Dendritic cell treated with granulocyte-macrophage colony-stimulating factor and Interleukin-4, amounts not matched to agents 40 ng/mL and 50 ng/mL, for 4 days (primary cell): ENCODE measurements at regions not wholly inside any gene's neighbourhood (a gene's known extent, or its start where the extent isn't known, plus 50 kb on each side); places are given as distances from the start of the nearest gene placed in this dataset.

ENCODE experiments used
- H3K27ac Mint-ChIP-seq: one replicate; pipeline ENCODE4 v1.8.0; 2022; ENCODE audit warnings: mild to moderate bottlenecking, mixed read lengths
- H3K27me3 Mint-ChIP-seq: one replicate; pipeline ENCODE4 v1.8.0; 2022; ENCODE audit warnings: mild to moderate bottlenecking, mixed read lengths
- H3K36me3 Mint-ChIP-seq: one replicate; pipeline ENCODE4 v1.8.0; 2022; ENCODE audit warnings: low read depth, mixed read lengths
- H3K4me1 Mint-ChIP-seq: one replicate; pipeline ENCODE4 v1.8.0; 2022; ENCODE audit warnings: low read depth, mixed read lengths
- H3K4me3 Mint-ChIP-seq: one replicate; pipeline ENCODE4 v1.8.0; 2022; ENCODE audit warnings: mild to moderate bottlenecking, moderate library complexity, mixed read lengths
- H3K9me3 Mint-ChIP-seq: one replicate; pipeline ENCODE4 v1.8.0; 2022; ENCODE audit warnings: mixed read lengths
- intact Hi-C: fragments of 100-400 bp; cut with micrococcal nuclease; formaldehyde crosslinking; loops from one replicate; pipeline ENCODE4 v1.15.0; 2022

- Mint-ChIP-seq H3K36me3 (peaks cover 15% of the 10 kb centered on the region), H3K4me1 (peaks cover 76% of the 10 kb centered on the region), H3K27me3 (no peaks in the 10 kb centered on the region), H3K4me3 (no peak overlapping the region), H3K9me3 (no peaks in the 10 kb centered on the region), H3K27ac (no peak overlapping the region)
- intact Hi-C loops: loop anchor here (5.0 kb wide), 1 partner anchor 47 kb away; no protein-coding TSS in a partner anchor
These were observed 275.1 kb upstream of the KLF14 start for GRCh38 chr7:131008840-131009711.

GRCh38 chr7:131010029-131010716, 276.2 kb upstream of the KLF14 start:
- Mint-ChIP-seq H3K4me3 (no peak overlapping the region), H3K27me3 (no peaks in the 10 kb centered on the region), H3K4me1 (peaks cover 70% of the 10 kb centered on the region), H3K9me3 (no peaks in the 10 kb centered on the region), H3K27ac (no peak overlapping the region), H3K36me3 (peaks cover 12% of the 10 kb centered on the region)
- intact Hi-C loops: no loop called here

GRCh38 chr7:131010717-131011431, 276.9 kb upstream of the KLF14 start:
- Mint-ChIP-seq H3K4me3 (no peak overlapping the region), H3K4me1 (peaks cover 68% of the 10 kb centered on the region), H3K27ac (peak overlapping the region; percentile 75), H3K27me3 (no peaks in the 10 kb centered on the region), H3K9me3 (no peaks in the 10 kb centered on the region), H3K36me3 (peaks cover 8% of the 10 kb centered on the region)
- intact Hi-C loops: no loop called here

GRCh38 chr7:131011432-131011742, 277.4 kb upstream of the KLF14 start:
- intact Hi-C loops: no loop called here
- Mint-ChIP-seq H3K9me3 (no peaks in the 10 kb centered on the region), H3K36me3 (peaks cover 14% of the 10 kb centered on the region)

GRCh38 chr7:131011976-131012375, 278.0 kb upstream of the KLF14 start:
- intact Hi-C loops: no loop called here
- Mint-ChIP-seq H3K36me3 (peaks cover 16% of the 10 kb centered on the region), H3K27ac (peak overlapping the region; percentile 75), H3K4me3 (no peak overlapping the region), H3K27me3 (no peaks in the 10 kb centered on the region), H3K4me1 (peaks cover 66% of the 10 kb centered on the region), H3K9me3 (no peaks in the 10 kb centered on the region)

More at GRCh38 chr7:131011432-131011742, 277.4 kb upstream of the KLF14 start:
- Mint-ChIP-seq H3K27me3 (no peaks in the 10 kb centered on the region), H3K4me1 (peaks cover 68% of the 10 kb centered on the region), H3K27ac (peak overlapping the region; percentile 75), H3K4me3 (no peak overlapping the region)

- Mint-ChIP-seq H3K27ac (peak overlapping the region; percentile 75), H3K36me3 (peaks cover 21% of the 10 kb centered on the region), H3K4me3 (no peak overlapping the region), H3K27me3 (no peaks in the 10 kb centered on the region), H3K4me1 (peaks cover 60% of the 10 kb centered on the region), H3K9me3 (no peaks in the 10 kb centered on the region)
- intact Hi-C loops: no loop called here
These were observed 278.5 kb upstream of the KLF14 start for GRCh38 chr7:131012477-131013031.

GRCh38 chr7:131013716-131014115, 279.7 kb upstream of the KLF14 start:
- Mint-ChIP-seq H3K9me3 (no peaks in the 10 kb centered on the region), H3K4me3 (no peak overlapping the region)
- intact Hi-C loops: no loop called here

GRCh38 chr7:131014906-131015656, 281.1 kb upstream of the KLF14 start:
- no peaks in the 10 kb centered on the region for H3K9me3 Mint-ChIP-seq
- intact Hi-C loops: no loop called here
- H3K27ac Mint-ChIP-seq: no peak overlapping the region
- peaks cover 52% of the 10 kb centered on the region for H3K4me1 Mint-ChIP-seq
- H3K4me3 Mint-ChIP-seq: no peak overlapping the region
- H3K27me3 Mint-ChIP-seq: no peaks in the 10 kb centered on the region
- H3K36me3 Mint-ChIP-seq: peaks cover 28% of the 10 kb centered on the region

More at GRCh38 chr7:131013716-131014115, 279.7 kb upstream of the KLF14 start:
- H3K27ac Mint-ChIP-seq: peak overlapping the region; percentile 25
- peaks cover 29% of the 10 kb centered on the region for H3K36me3 Mint-ChIP-seq
- no peaks in the 10 kb centered on the region for H3K27me3 Mint-ChIP-seq
- peaks cover 63% of the 10 kb centered on the region for H3K4me1 Mint-ChIP-seq

- Mint-ChIP-seq H3K27me3 (no peaks in the 10 kb centered on the region), H3K27ac (no peak overlapping the region), H3K4me1 (peaks cover 46% of the 10 kb centered on the region), H3K4me3 (no peak overlapping the region), H3K36me3 (peaks cover 25% of the 10 kb centered on the region), H3K9me3 (no peaks in the 10 kb centered on the region)
- intact Hi-C loops: no loop called here
These were observed 281.6 kb upstream of the KLF14 start for GRCh38 chr7:131015657-131015958.

- Mint-ChIP-seq H3K36me3 (peaks cover 29% of the 10 kb centered on the region), H3K27me3 (no peaks in the 10 kb centered on the region), H3K4me3 (no peak overlapping the region), H3K9me3 (no peaks in the 10 kb centered on the region), H3K4me1 (peaks cover 44% of the 10 kb centered on the region), H3K27ac (no peak overlapping the region)
- intact Hi-C loops: no loop called here
These were observed 282.2 kb upstream of the KLF14 start for GRCh38 chr7:131016230-131016629.

- intact Hi-C loops: no loop called here
- H3K4me3 Mint-ChIP-seq: no peak overlapping the region
- H3K27ac Mint-ChIP-seq: no peak overlapping the region
- no peaks in the 10 kb centered on the region for H3K9me3 Mint-ChIP-seq
- H3K36me3 Mint-ChIP-seq: peaks cover 55% of the 10 kb centered on the region
- peaks cover 32% of the 10 kb centered on the region for H3K4me1 Mint-ChIP-seq
- H3K27me3 Mint-ChIP-seq: no peaks in the 10 kb centered on the region
These were observed 285.3 kb upstream of the KLF14 start for GRCh38 chr7:131019351-131019750.

GRCh38 chr7:131020759-131021261, 286.8 kb upstream of the KLF14 start:
- Mint-ChIP-seq H3K27me3 (no peaks in the 10 kb centered on the region), H3K4me3 (no peak overlapping the region)

GRCh38 chr7:131021460-131021859, 287.5 kb upstream of the KLF14 start:
- H3K4me3 Mint-ChIP-seq: no peak overlapping the region
- H3K4me1 Mint-ChIP-seq: peaks cover 33% of the 10 kb centered on the region
- intact Hi-C loops: no loop called here
- H3K36me3 Mint-ChIP-seq: peaks cover 49% of the 10 kb centered on the region
- peak overlapping the region; percentile 10 for H3K27ac Mint-ChIP-seq
- H3K9me3 Mint-ChIP-seq: no peaks in the 10 kb centered on the region
- no peaks in the 10 kb centered on the region for H3K27me3 Mint-ChIP-seq

More at GRCh38 chr7:131020759-131021261, 286.8 kb upstream of the KLF14 start:
- intact Hi-C loops: no loop called here
- H3K36me3 Mint-ChIP-seq: peaks cover 56% of the 10 kb centered on the region
- peak overlapping the region; percentile 10 for H3K27ac Mint-ChIP-seq
- peaks cover 29% of the 10 kb centered on the region for H3K4me1 Mint-ChIP-seq
- no peaks in the 10 kb centered on the region for H3K9me3 Mint-ChIP-seq
